HepG2 (cell line): ENCODE measurements at regions not wholly inside any gene's neighbourhood (a gene's known extent, or its start where the extent isn't known, plus 50 kb on each side); places are given as distances from the start of the nearest gene placed in this dataset.

Experiments
- AGO2 ChIP-seq: fragments of 200-400 bp; formaldehyde crosslinking; optimal IDR thresholded peaks from 2 replicates; pipeline ENCODE3; 2017; ENCODE audit warnings: mild to moderate bottlenecking, low read depth, low read length, moderate library complexity
- ATF1 ChIP-seq: IDR thresholded peaks from 2 replicates; pipeline ENCODE4 v1.6.1; 2016; ENCODE audit warnings: mild to moderate bottlenecking, control low read depth
- ATF4 ChIP-seq, 2 experiments: fragments of 450-650 bp in 1 of 2; sonication (generic) in 1 of 2; formaldehyde crosslinking; IDR thresholded peaks; 2 replicates each; pipeline versions ENCODE4 v1.5.0 to v1.8.0; 2020 to 2022; ENCODE audit warnings: mild to moderate bottlenecking in 1 of 2, missing genetic modification reagents in 1 of 2
- FOXJ3 ChIP-seq: sonication (generic); formaldehyde crosslinking; IDR thresholded peaks from 2 replicates; pipeline ENCODE4 v1.4.0; 2020; ENCODE audit warnings: missing genetic modification reagents, mild to moderate bottlenecking, borderline replicate concordance
- GTF3A ChIP-seq: sonication (generic); formaldehyde crosslinking; conservative IDR thresholded peaks from 2 replicates; pipeline ENCODE4 v1.4.0; 2020; ENCODE audit warnings: mild to moderate bottlenecking, missing genetic modification reagents
- HMGA1 ChIP-seq: sonication (generic); formaldehyde crosslinking; conservative IDR thresholded peaks from 2 replicates; pipeline ENCODE4 v1.4.0; 2020; ENCODE audit warnings: missing genetic modification reagents
- MEIS1 ChIP-seq: sonication (generic); formaldehyde crosslinking; IDR thresholded peaks from 2 replicates; pipeline ENCODE4 v1.9.0; 2021; ENCODE audit warnings: mild to moderate bottlenecking, missing genetic modification reagents, moderate library complexity, borderline replicate concordance
- MIER2 ChIP-seq: IDR thresholded peaks from 2 replicates; pipeline ENCODE4 v1.6.1; 2016; ENCODE audit warnings: missing biosample characterization, missing genetic modification reagents
- MTF2 ChIP-seq: sonication (generic); formaldehyde crosslinking; IDR thresholded peaks from 2 replicates; pipeline ENCODE4 v1.5.0; 2020; ENCODE audit warnings: missing genetic modification reagents, borderline replicate concordance
- NFE2L2 ChIP-seq: fragments of 150-350 bp; IDR thresholded peaks from 2 replicates; pipeline ENCODE4 v1.6.1; 2014; ENCODE audit warnings: low read length
- NR2C2 ChIP-seq: sonication (generic); formaldehyde crosslinking; IDR thresholded peaks from 2 replicates; pipeline ENCODE4 v1.4.0; 2020; ENCODE audit warnings: missing genetic modification reagents, mild to moderate bottlenecking, moderate library complexity, borderline replicate concordance
- POLR2A ChIP-seq, 2 experiments: IDR thresholded peaks; 2 replicates each; pipeline ENCODE4 v1.6.1; 2011; ENCODE audit warnings: low read depth in 2 of 2, low read length in 2 of 2, mild to moderate bottlenecking in 1 of 2, moderate library complexity in 1 of 2; ENCODE audit not compliant: insufficient read depth in 1 of 2
- RAD51 ChIP-seq: fragments of 450-650 bp; IDR thresholded peaks from 2 replicates; pipeline ENCODE4 v1.6.1; 2016; ENCODE audit warnings: borderline replicate concordance
- TEAD3 ChIP-seq: optimal IDR thresholded peaks from 2 replicates; pipeline ENCODE3; 2016; ENCODE audit warnings: borderline replicate concordance
- ZBTB42 ChIP-seq: sonication (generic); formaldehyde crosslinking; IDR thresholded peaks from 2 replicates; pipeline ENCODE4 v1.5.0; 2020; ENCODE audit warnings: mild to moderate bottlenecking, missing genetic modification reagents
- ZNF180 ChIP-seq: sonication (generic); formaldehyde crosslinking; IDR thresholded peaks from 2 replicates; pipeline ENCODE4 v1.4.0; 2020; ENCODE audit warnings: low read depth, missing genetic modification reagents, borderline replicate concordance
- ZNF234 ChIP-seq: sonication (generic); formaldehyde crosslinking; conservative IDR thresholded peaks from 2 replicates; pipeline ENCODE4 v1.5.1; 2020; ENCODE audit warnings: mild to moderate bottlenecking, missing genetic modification reagents
- ZNF484 ChIP-seq: sonication (generic); formaldehyde crosslinking; IDR thresholded peaks from 2 replicates; pipeline ENCODE4 v1.5.1; 2020; ENCODE audit warnings: mild to moderate bottlenecking, low read depth, missing genetic modification reagents, borderline replicate concordance
- ZNF629 ChIP-seq: sonication (generic); formaldehyde crosslinking; conservative IDR thresholded peaks from 2 replicates; pipeline ENCODE4 v1.5.0; 2020; ENCODE audit warnings: missing genetic modification reagents
- TF ChIP-seq, protein P1 (sequence below): sonication (generic); formaldehyde crosslinking; IDR thresholded peaks from 2 replicates; pipeline ENCODE4 v1.4.0; 2020; ENCODE audit warnings: missing genetic modification reagents; ENCODE audit errors: not compliant biosample characterization
- TF ChIP-seq, protein P2 (sequence below): sonication (generic); formaldehyde crosslinking; IDR thresholded peaks from 2 replicates; pipeline ENCODE4 v1.4.0; 2020; ENCODE audit warnings: missing genetic modification reagents
- TF ChIP-seq, protein P3 (sequence below): sonication (generic); formaldehyde crosslinking; IDR thresholded peaks from 2 replicates; pipeline ENCODE4 v1.4.0; 2020; ENCODE audit warnings: mild to moderate bottlenecking, missing genetic modification reagents

DNA sequence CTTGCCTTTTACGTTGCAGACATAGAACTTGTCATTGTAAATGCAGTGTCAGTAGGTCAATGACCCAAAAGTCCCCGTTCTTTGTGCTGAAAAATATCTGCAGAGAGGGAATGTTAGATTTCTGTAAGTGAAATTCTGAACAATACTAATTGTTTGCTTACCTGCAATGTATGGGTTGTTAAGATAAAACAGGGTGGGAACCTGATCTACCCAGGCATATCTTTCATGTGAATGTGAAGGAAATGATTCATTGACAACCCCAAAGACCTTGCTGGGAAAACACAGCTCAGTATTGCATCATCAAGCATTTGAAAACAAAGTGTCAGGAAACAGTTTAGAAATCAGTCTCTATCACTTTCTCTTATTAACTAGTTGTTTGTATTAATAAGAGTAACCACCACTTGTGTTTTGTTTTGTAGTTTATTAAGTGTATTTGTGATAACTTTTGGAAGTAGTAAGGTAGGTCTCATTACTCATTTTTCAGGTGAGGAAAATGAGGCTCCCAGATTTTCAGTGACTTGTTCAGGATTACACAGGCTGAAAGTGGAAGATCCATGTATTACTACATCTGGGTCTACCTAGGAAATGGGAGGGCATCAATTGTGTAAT, 57.9 kb upstream of the SLC38A2 start (continued):
- TF ChIP-seq MTF2 (CRISPR knock-in tag) (no peak), ATF4 (CRISPR knock-in tag; IDR thresholded peaks at IDR 0.05) (peak; percentile 71 to 98; a peak in 3 of 4 replicates), HMGA1 (no peak), MEIS1 (CRISPR knock-in tag) (0 out of 2 replicates have a peak, but pooled peaks have one; percentile 28), ZBTB42 (no peak), NR2C2 (CRISPR knock-in tag) (peak; percentile 37; the same call in 1 of the 2 replicates), TEAD3 (peak; percentile 86), GTF3A (CRISPR knock-in tag) (no peak), ZNF629 (CRISPR knock-in tag) (no peak), ATF1 (CRISPR knock-in tag) (peak; percentile 51; the same call in 1 of the 2 replicates), RAD51 (no peak), ZNF180 (CRISPR knock-in tag) (no peak), FOXJ3 (CRISPR knock-in tag) (peak; percentile 74; the same call in 1 of the 2 replicates), ZNF234 (CRISPR knock-in tag) (no peak), POLR2A (IDR thresholded peaks at IDR 0.05; ENCODE audit: insufficient read depth in 1 of 2, low read depth in 2 of 2, low read length in 2 of 2) (no peak), ZNF484 (CRISPR knock-in tag) (no peak), NFE2L2 (no peak), AGO2 (no peak), MIER2 (no peak)
- TF ChIP-seq, protein P1, sequence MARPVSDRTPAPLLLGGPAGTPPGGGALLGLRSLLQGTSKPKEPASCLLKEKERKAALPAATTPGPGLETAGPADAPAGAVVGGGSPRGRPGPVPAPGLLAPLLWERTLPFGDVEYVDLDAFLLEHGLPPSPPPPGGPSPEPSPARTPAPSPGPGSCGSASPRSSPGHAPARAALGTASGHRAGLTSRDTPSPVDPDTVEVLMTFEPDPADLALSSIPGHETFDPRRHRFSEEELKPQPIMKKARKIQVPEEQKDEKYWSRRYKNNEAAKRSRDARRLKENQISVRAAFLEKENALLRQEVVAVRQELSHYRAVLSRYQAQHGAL (CRISPR knock-in tag): no peak
- TF ChIP-seq, protein P2, sequence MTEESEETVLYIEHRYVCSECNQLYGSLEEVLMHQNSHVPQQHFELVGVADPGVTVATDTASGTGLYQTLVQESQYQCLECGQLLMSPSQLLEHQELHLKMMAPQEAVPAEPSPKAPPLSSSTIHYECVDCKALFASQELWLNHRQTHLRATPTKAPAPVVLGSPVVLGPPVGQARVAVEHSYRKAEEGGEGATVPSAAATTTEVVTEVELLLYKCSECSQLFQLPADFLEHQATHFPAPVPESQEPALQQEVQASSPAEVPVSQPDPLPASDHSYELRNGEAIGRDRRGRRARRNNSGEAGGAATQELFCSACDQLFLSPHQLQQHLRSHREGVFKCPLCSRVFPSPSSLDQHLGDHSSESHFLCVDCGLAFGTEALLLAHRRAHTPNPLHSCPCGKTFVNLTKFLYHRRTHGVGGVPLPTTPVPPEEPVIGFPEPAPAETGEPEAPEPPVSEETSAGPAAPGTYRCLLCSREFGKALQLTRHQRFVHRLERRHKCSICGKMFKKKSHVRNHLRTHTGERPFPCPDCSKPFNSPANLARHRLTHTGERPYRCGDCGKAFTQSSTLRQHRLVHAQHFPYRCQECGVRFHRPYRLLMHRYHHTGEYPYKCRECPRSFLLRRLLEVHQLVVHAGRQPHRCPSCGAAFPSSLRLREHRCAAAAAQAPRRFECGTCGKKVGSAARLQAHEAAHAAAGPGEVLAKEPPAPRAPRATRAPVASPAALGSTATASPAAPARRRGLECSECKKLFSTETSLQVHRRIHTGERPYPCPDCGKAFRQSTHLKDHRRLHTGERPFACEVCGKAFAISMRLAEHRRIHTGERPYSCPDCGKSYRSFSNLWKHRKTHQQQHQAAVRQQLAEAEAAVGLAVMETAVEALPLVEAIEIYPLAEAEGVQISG (CRISPR knock-in tag): no peak
- TF ChIP-seq, protein P3, sequence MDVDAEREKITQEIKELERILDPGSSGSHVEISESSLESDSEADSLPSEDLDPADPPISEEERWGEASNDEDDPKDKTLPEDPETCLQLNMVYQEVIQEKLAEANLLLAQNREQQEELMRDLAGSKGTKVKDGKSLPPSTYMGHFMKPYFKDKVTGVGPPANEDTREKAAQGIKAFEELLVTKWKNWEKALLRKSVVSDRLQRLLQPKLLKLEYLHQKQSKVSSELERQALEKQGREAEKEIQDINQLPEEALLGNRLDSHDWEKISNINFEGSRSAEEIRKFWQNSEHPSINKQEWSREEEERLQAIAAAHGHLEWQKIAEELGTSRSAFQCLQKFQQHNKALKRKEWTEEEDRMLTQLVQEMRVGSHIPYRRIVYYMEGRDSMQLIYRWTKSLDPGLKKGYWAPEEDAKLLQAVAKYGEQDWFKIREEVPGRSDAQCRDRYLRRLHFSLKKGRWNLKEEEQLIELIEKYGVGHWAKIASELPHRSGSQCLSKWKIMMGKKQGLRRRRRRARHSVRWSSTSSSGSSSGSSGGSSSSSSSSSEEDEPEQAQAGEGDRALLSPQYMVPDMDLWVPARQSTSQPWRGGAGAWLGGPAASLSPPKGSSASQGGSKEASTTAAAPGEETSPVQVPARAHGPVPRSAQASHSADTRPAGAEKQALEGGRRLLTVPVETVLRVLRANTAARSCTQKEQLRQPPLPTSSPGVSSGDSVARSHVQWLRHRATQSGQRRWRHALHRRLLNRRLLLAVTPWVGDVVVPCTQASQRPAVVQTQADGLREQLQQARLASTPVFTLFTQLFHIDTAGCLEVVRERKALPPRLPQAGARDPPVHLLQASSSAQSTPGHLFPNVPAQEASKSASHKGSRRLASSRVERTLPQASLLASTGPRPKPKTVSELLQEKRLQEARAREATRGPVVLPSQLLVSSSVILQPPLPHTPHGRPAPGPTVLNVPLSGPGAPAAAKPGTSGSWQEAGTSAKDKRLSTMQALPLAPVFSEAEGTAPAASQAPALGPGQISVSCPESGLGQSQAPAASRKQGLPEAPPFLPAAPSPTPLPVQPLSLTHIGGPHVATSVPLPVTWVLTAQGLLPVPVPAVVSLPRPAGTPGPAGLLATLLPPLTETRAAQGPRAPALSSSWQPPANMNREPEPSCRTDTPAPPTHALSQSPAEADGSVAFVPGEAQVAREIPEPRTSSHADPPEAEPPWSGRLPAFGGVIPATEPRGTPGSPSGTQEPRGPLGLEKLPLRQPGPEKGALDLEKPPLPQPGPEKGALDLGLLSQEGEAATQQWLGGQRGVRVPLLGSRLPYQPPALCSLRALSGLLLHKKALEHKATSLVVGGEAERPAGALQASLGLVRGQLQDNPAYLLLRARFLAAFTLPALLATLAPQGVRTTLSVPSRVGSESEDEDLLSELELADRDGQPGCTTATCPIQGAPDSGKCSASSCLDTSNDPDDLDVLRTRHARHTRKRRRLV (CRISPR knock-in tag): no peak
